Epithelial cell of esophagus (primary cell): ENCODE measurements at regions not wholly inside any gene's neighbourhood (a gene's known extent, or its start where the extent isn't known, plus 50 kb on each side); places are given as distances from the start of the nearest gene placed in this dataset.
"Not testable (repeated sequence)": the region's sequence is repeated elsewhere in the genome, so short reads cannot be mapped to it uniquely, and the experiment has no call there.

Experiments used
- DNase-seq: peaks from one replicate; pipeline ENCODE4 v3.0.0; 2010; ENCODE audit warnings: low read depth
- H3K4me3 ChIP-seq: 2 replicates; pipeline ENCODE4 v1.5.1; 2011; ENCODE audit warnings: mild to moderate bottlenecking, low read length, control low read depth
- CTCF ChIP-seq: IDR thresholded peaks from 2 replicates; pipeline ENCODE4 v1.5.1; 2011; ENCODE audit warnings: low read depth, mild to moderate bottlenecking, low read length, control low read depth, inconsistent platforms; ENCODE audit not compliant: insufficient read depth; ENCODE audit errors: missing control alignments

GRCh38 chr7:93813514-93813913 is 77.0 kb downstream of the TFPI2 start:
- no peak overlapping the region for H3K4me3 ChIP-seq
- TF ChIP-seq CTCF = no peak
- no peak for DNase-seq

- DNase-seq = no peak
- H3K4me3 ChIP-seq = no peak overlapping the region
- TF ChIP-seq CTCF = no peak
These were observed 78.5 kb downstream of the TFPI2 start for GRCh38 chr7:93812061-93812460.

- DNase-seq = no peak
- no peak overlapping the region for H3K4me3 ChIP-seq
- TF ChIP-seq CTCF = no peak
These were observed 79.4 kb downstream of the TFPI2 start for GRCh38 chr7:93811198-93811597.

- TF ChIP-seq CTCF = no peak
These were observed 80.0 kb downstream of the TFPI2 start for GRCh38 chr7:93810561-93810960.

GRCh38 chr7:93804726-93805125 is 85.8 kb downstream of the TFPI2 start:
- TF ChIP-seq CTCF = no peak
- no peak for DNase-seq

More at GRCh38 chr7:93810561-93810960, 80.0 kb downstream of the TFPI2 start:
- no peak for DNase-seq
- H3K4me3 ChIP-seq = no peak overlapping the region

GRCh38 chr7:93799750-93800357 is 90.7 kb downstream of the TFPI2 start:
- TF ChIP-seq CTCF = peak; percentile 51
- H3K4me3 ChIP-seq = no peak overlapping the region
- peak; percentile 35 for DNase-seq

More at GRCh38 chr7:93804726-93805125, 85.8 kb downstream of the TFPI2 start:
- no peak overlapping the region for H3K4me3 ChIP-seq

GRCh38 chr7:93793084-93793697 is 97.4 kb downstream of the TFPI2 start:
- DNase-seq, H3K4me3 ChIP-seq: not testable (repeated sequence)
